AG09319 (cell line): ENCODE measurements at regions not wholly inside any gene's neighbourhood (a gene's known extent, or its start where the extent isn't known, plus 50 kb on each side); places are given as distances from the start of the nearest gene placed in this dataset.
A peak's percentile ranks its signal among the peaks of the same experiment; 100 is the strongest.

ENCODE experiments used
- DNase-seq: peaks from one replicate; pipeline ENCODE4 v3.0.0-alpha.2; 2010; ENCODE audit warnings: low read depth; ENCODE audit errors: extremely low read depth
- CTCF ChIP-seq: IDR thresholded peaks from 2 replicates; pipeline ENCODE4 v1.5.1; 2011; ENCODE audit warnings: low read depth, mild to moderate bottlenecking, inconsistent platforms, low read length, moderate library complexity

DNA sequence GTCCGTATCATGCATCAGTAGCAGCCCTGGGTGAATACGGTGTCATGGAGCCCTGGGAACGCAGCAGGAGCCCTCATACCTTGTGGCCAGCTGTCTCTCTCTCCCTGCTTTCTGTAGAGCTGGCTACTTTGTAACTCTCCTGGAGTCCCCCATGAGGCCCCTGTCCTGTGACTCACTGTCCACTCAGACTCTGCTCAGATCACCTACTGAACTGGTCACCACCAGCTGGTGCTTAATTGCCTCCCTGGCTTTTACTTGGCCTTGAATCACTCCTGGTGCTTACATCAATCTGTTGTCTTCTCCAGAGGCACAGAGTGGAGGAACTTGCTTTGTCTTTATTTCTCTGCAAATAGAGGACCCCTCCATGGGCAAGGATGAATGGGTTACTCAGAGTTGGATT lies 172.7 kb downstream of the HRH4 start:
- no peak for TF ChIP-seq CTCF
- DNase-seq, result peak; percentile 2

DNA sequence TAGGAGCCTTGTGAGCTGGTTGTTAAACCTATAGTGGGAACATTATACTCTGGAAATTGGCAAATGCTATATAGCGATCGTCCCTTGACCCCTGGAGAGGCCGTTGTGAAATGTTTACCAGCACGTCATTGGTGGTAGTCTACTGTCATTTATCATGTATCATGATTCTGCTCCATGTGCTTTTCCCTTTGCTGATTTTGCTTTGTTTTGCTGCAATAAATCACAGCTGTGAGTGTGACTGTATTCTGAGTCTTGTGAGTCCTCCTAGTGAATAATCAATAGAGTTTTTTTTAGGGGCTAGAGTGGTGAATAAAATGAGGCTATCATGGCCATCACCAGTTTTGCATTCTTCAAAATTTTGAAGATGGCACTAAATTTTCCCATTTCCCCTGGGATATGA lies 189.1 kb downstream of the HRH4 start:
- TF ChIP-seq CTCF, result no peak
- DNase-seq, result no peak

- DNase-seq, result no peak
- no peak for TF ChIP-seq CTCF
Observed at GRCh38 chr18:24651434-24651833, 191.0 kb downstream of the HRH4 start.

- no peak for DNase-seq
Observed at GRCh38 chr18:24656050-24656449, 195.6 kb downstream of the HRH4 start.

GRCh38 chr18:24656551-24657443 lies 196.4 kb downstream of the HRH4 start:
- no peak for TF ChIP-seq CTCF
- DNase-seq, result no peak

More at GRCh38 chr18:24656050-24656449, 195.6 kb downstream of the HRH4 start:
- TF ChIP-seq CTCF, result no peak

DNA sequence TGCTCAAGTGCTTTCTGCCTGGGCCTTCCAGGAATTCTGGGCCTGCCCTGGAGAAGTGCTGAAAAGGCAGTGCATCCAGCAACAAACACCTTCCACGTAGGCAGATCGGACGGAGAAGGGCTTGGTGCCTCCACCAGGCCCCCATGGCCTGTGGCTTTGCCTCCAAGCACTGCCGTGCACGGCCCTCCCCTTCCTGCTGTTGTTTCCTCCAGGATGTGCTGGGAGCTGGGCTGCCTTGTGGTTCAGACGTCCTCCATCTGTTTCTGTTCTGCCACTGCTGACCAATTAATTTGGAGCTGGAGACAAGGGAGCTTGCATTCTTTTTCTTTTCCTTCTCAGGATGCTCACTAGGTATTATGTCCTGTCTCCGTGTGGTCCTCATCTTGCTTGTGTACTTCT lies 197.0 kb downstream of the HRH4 start:
- TF ChIP-seq CTCF, result no peak
- DNase-seq, result no peak

DNA sequence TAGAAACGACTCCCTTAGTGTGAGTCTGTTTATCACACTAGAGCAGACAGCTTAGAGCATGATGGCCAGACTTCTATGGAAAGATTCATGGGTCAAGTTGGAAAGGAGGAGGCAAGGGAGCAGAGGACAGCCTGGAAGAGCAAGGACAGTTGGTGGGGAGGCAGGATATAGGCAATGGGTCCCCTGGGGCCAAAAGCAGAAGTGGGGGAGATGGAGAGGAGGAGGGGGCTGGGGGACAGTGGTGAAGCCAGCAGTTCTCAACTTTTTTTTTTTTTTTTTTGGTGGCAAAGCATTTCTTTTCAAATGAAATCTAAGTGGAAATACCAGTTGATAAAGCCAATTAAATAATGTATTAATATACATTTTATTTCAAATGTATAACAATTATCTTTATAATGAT lies 197.9 kb downstream of the HRH4 start:
- DNase-seq, result no peak
- no peak for TF ChIP-seq CTCF
